CD4-positive, alpha-beta T cell treated with Interleukin-15 for 1 hour (primary cell): ENCODE measurements at regions not wholly inside any gene's neighbourhood (a gene's known extent, or its start where the extent isn't known, plus 50 kb on each side); places are given as distances from the start of the nearest gene placed in this dataset.
A peak's percentile ranks its signal among the peaks of the same experiment; 100 is the strongest.

Source experiments
- DNase-seq: peaks from one replicate; pipeline ENCODE4 v3.0.0-alpha.2; 2020

DNA sequence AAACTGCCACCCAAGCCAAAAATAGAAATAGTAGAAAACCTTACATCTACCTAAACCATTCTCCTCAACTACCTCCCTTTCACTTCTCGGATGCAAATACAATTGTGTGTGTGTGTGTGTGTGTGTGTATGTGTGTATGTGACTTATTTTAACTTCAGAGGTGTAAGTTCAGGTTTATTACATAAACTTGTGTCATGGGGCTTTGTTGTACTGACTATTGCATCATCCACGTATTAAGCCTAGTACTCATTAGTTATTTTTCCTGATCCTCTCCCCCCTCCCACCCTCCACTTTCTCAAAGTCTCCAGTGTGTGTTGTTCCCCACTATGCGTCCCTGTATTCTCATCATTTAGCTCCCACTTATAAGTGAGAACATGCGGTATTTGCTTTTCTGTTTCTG, 592.5 kb upstream of the ATP2B1 start:
- DNase-seq: no peak

GRCh38 chr12:90299666-90300065, 591.0 kb upstream of the ATP2B1 start:
- no peak for DNase-seq

GRCh38 chr12:90299121-90299520, 590.5 kb upstream of the ATP2B1 start:
- no peak for DNase-seq

- DNase-seq: no peak
These were observed 589.8 kb upstream of the ATP2B1 start for GRCh38 chr12:90298289-90298948.

- DNase-seq: no peak
These were observed 587.2 kb upstream of the ATP2B1 start for GRCh38 chr12:90295858-90296257.

DNA sequence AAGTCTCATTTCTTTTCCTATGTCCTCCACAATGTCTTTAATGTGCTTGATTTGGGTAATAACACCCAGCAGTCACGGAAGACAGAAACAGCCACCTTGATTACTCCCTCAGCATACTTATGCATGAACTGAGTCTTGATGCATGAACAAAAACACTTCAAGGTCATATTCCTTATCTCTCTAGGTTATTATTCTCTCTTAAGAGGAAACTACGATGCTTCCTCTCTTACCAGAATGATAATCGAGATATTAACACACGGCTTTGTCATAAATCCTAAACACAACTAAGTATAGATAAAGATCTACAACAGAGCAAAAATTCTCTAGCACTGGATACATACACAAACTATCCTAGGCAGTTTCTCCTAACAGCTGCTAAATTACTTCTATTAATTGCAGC, 583.5 kb upstream of the ATP2B1 start:
- no peak for DNase-seq

DNA sequence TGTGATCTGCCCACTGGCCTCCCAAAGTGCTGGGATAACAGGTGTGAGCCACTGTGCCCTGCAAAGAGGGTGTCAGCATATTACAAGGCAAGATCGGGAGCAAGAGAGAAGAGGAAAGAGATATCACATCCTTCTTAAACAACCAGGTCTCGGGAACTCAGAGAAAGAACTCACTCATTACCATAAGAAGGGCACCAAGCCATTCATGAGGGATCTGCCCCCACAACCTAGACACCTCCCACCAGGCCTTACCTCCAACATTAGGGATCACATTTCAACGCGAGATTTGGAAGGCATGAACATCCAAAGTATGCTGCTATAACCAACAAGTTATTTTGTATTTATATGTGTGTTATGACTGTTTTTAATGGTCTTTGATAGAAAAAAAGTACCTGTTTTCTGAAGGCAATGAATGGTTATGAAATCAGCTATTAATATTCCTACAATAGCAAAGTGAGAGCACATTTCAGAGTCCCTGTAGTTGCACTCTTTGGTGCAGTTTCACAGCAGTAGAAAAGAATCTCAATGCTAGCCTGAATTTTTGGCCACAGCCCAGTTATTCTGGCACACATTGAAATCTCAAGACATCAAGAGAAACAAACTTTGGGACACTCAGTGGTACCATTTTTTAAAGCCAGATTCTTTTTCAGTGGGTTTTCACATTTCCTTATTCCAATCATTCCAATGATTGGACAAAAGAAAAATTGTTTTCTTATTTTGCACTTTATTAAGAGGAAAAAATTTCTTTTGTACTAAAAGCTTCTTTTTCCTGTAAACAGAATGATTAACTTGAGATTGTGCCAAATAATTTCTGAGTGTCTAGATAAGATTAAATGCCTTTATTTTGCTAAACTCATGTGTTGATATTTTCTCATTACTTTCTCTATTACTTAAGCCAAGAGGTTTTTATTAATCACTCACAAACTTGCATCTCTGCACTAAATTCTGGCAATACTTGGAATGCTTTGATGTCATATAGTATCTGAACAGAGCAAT, 582.6 kb upstream of the ATP2B1 start:
- DNase-seq: no peak

DNA sequence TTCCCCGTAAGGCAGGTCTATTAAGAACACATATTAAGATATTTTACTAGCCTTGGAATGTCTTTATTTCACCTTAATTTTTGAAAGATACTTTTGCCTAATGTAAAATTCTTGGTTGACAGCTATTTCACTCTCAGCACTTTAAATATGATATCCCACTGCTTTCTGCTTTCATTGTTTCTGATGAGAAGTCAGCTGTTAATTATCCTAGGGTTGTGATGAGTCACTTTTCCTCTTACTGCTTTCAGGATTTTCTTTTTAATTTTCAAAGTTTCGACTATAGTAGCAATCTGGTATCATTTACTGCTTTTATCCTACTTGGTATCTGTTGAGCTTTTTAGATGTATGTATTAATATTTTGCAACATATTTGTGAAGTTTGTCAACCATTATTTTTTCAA, 578.9 kb upstream of the ATP2B1 start:
- DNase-seq: no peak

GRCh38 chr12:90281154-90281868, 572.7 kb upstream of the ATP2B1 start:
- DNase-seq: no peak

DNA sequence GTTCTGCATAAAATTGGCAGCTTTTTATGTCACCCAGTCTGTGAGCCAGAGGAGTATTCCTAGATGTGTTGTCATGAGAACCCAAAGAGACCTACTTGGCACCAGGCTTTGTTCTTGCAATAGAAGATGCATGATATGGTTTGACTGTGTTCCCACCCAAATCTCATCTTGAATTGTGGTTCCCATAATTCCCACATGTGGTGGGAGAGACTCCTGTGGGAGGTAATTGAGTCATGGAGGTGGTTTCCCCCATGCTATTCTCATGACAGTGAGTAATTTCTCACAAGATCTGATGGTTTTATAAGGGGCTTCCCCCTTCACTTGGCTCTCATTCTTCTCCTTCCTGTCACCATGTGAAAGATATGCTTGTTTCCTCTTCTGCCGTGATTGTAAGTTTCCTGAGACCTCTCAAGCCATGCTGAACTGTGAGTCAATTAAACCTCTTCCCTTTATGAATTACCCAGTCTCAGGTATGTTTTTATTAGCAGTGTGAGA, 572.0 kb upstream of the ATP2B1 start:
- DNase-seq: no peak

DNA sequence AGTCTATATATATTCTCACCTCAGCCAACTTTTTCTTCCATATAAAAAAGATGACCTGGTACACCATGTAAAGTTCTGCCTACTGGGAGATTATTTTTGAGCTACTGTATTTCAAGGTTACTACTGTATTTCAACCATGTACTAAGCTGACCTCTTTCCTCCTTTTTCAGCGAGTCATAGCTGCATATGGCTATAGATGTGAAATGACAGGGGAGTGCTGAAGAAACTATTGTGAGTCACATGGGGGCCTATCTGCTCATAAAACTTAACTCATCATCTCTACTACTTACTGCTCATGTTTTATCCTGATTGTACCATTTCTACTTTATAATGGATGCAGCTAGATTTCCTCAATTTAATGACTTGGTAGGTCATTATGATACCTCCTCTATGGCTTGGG, 571.4 kb upstream of the ATP2B1 start:
- DNase-seq: no peak

DNA sequence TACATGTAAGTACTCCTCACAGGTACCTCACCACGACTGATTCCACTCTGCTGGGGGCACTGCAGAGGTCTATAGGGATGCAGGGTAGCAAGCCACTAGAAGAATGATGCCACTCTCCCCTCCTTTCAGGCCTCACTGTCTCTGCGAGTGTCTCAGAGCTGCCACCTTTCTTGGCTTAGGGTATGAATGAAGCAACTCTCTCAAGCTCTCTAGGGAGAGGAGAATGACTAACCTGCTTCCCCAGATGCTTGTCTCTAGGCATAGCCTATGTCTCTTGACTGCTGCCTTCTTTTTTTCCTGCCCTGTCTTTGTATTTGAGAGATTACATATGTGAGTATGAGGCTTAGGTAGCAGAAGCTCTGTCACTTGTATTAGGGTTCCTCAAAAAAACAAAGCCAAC, 566.5 kb upstream of the ATP2B1 start:
- DNase-seq: no peak

GRCh38 chr12:90274407-90274806, 565.8 kb upstream of the ATP2B1 start:
- DNase-seq: no peak

DNA sequence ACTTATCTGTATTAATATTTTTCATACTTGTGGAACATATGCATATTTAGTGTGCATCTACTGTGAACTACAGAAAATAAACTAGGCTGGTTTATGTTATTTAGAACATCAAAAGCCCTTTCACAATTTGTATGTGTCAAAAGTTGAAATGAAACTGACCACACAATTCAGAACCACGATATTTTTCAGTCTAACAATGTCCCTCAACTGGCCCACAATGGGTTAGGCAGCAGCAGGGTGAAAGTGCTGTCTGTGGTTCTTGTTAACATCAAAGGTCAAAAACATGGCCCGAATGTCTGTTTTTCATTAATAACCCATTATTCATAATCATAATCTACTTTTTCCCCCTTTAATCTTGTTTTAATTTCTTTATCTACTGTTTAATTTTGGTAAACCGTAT, 559.9 kb upstream of the ATP2B1 start:
- no peak for DNase-seq

- no peak for DNase-seq
These were observed 553.6 kb upstream of the ATP2B1 start for GRCh38 chr12:90262251-90262650.

DNA sequence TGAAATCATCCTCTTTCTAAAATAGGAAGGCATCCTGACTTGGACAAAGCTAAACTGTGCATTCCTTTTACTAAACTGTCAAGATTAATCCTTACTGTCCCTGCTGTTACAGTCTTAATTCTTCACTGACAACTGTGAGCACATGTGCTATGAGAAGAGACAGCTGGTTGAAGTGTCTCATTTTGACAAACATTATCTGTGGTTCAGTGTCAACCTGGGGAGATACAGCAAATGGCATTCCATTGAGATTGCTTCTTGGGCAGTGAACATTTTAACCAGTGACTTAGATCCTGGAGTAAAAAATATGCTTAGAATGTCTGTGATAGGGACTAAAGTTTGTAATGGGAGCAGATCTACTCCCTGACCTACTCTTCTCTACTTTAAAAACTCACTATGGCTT, 552.6 kb upstream of the ATP2B1 start:
- DNase-seq: no peak

GRCh38 chr12:90260136-90260535, 551.5 kb upstream of the ATP2B1 start:
- no peak for DNase-seq

- DNase-seq: no peak
These were observed 549.4 kb upstream of the ATP2B1 start for GRCh38 chr12:90257927-90258624.

DNA sequence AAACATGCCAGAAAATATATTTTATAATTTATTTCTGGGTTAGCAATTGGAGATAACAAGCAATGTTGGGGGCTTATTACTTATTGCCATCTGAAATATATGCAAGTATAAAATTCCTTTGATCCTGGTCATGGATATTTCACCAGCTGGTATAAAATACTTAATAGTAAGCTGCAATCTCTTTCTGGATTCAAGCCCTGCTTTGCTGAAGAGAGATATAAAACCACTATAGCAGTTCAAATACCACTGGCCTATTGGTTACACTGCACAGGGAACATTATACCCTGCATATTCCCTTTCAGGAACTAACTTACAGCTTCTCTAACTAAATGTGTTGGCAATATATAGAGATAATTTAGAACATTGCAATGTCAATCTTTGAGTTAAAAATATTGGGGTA, 546.2 kb upstream of the ATP2B1 start:
- no peak for DNase-seq

DNA sequence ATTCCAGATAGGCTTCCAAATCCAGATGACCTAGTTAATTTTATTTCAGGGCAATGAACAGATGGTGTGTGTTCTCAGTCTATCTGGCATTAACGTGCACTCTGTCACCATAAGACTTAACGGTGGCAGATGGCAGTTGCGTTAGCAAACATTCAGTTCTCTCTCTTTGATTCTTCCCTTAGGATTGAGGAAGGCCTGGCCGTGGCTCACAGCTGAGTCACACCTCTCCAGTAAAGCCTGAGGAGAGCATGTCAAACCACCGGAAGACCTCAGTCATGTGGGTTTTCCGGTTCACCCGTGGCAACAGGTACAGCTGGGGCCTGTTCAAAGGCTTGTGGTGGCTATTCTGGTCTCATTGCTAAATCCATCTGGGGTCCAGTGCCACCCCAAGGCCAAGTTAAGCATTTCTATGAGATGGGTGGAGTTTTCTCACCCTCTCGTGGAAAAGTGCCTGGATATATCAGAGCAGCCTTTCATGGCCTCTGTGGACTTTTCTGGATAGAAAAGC, 545.1 kb upstream of the ATP2B1 start:
- peak; percentile 79 for DNase-seq

- DNase-seq: no peak
These were observed 544.5 kb upstream of the ATP2B1 start for GRCh38 chr12:90253136-90253535.

GRCh38 chr12:90250766-90251165, 542.1 kb upstream of the ATP2B1 start:
- DNase-seq: no peak

- DNase-seq: no peak
These were observed 541.4 kb upstream of the ATP2B1 start for GRCh38 chr12:90250042-90250441.
